Endothelial cell of umbilical vein (primary cell): ENCODE measurements at regions not wholly inside any gene's neighbourhood (a gene's known extent, or its start where the extent isn't known, plus 50 kb on each side); places are given as distances from the start of the nearest gene placed in this dataset.

ENCODE experiments used
- BruUV-seq: library from RNA; stranded (reverse); fragments of 400-500 nt; replicated peaks from 2 replicates; lab custom pipeline; 2021; lab: Mats Ljungman, UMichigan
- CTCF ChIA-PET: fragments of 300-600, 350-600 bp; sonication (Branson Sonifier 250); formaldehyde crosslinking; loops from one replicate; lab custom pipeline; 2021; ENCODE audit warnings: antibody characterized with exemption, inconsistent platforms; lab: Charles Lee
- POLR2A ChIA-PET: fragments of 300-600, 350-600 bp; sonication (Branson Sonifier 250); formaldehyde crosslinking; loops from one replicate; lab custom pipeline; 2021; ENCODE audit warnings: antibody characterized with exemption, inconsistent platforms; lab: Charles Lee
- DNase-seq: peaks from one replicate; pipeline ENCODE4 v3.0.0-alpha.2; 2011; ENCODE audit warnings: low read depth, low spot score
- FAIRE-seq: peaks from 2 replicates; lab custom pipeline; 2011; peaks lifted over from hg19 to GRCh38; lab: Jason Lieb, UNC
- H2AFZ ChIP-seq: 2 replicates; pipeline ENCODE4 v1.6.0; 2012; ENCODE audit warnings: low read depth, low read length, control low read depth, inconsistent platforms
- H3K27ac ChIP-seq: 2 replicates; pipeline ENCODE4 v1.5.1; 2011; ENCODE audit warnings: low read depth, mild to moderate bottlenecking, control low read depth, low read length, moderate library complexity; ENCODE audit not compliant: insufficient read depth
- H3K27me3 ChIP-seq, 2 experiments: 2 replicates each; pipeline versions ENCODE4 v1.6.0 to v1.6.1; 2011; ENCODE audit warnings: low read length in 2 of 2, mixed read lengths in 1 of 2; ENCODE audit not compliant: control insufficient read depth in 2 of 2, insufficient read depth in 2 of 2
- H3K36me3 ChIP-seq, 2 experiments: 2 replicates in 1 of 2; 3 replicates in 1 of 2; pipeline ENCODE4 v1.5.1; 2011; ENCODE audit warnings: low read length in 2 of 2, mild to moderate bottlenecking in 1 of 2, moderate library complexity in 1 of 2; ENCODE audit not compliant: control insufficient read depth in 2 of 2, insufficient read depth in 2 of 2; ENCODE audit errors: extremely low read depth in 1 of 2
- H3K4me1 ChIP-seq: 3 replicates; pipeline ENCODE4 v1.5.1; 2011; ENCODE audit warnings: mild to moderate bottlenecking, low read length; ENCODE audit not compliant: control insufficient read depth, insufficient read depth; ENCODE audit errors: extremely low read depth
- H3K4me2 ChIP-seq: 2 replicates; pipeline ENCODE4 v1.6.1; 2011; ENCODE audit warnings: low read length, control low read depth, mixed read lengths; ENCODE audit not compliant: insufficient read depth
- H3K4me3 ChIP-seq, 3 experiments: fragments of 200-600 bp in 1 of 3; sonication (generic), shearing (Covaris generic) in 1 of 3; replicated peaks in 1 of 3; 2 replicates each; pipeline ENCODE4 v1.5.1; 2011 to 2016; ENCODE audit warnings: control low read depth in 3 of 3, low read length in 3 of 3, mild to moderate bottlenecking in 2 of 3, inconsistent platforms in 1 of 3, low read depth in 1 of 3, moderate library complexity in 1 of 3; ENCODE audit not compliant: insufficient read depth in 1 of 3
- H3K79me2 ChIP-seq: 2 replicates; pipeline ENCODE4 v1.6.0; 2012; ENCODE audit warnings: low read length, inconsistent platforms; ENCODE audit not compliant: control insufficient read depth, insufficient read depth
- H3K9ac ChIP-seq: replicated peaks from 2 replicates; pipeline ENCODE3; 2011; ENCODE audit warnings: low read length, control low read depth; ENCODE audit not compliant: insufficient read depth; ENCODE audit errors: extremely low read depth
- H3K9me1 ChIP-seq: replicated peaks from 3 replicates; pipeline ENCODE4 v1.6.0; 2011; ENCODE audit warnings: mild to moderate bottlenecking, low read length; ENCODE audit not compliant: control insufficient read depth, insufficient read depth; ENCODE audit errors: extremely low read depth
- H3K9me3 ChIP-seq: replicated peaks from 2 replicates; pipeline ENCODE4 v1.5.1; 2012; ENCODE audit warnings: low read length, inconsistent platforms; ENCODE audit not compliant: control insufficient read depth, insufficient read depth
- H4K20me1 ChIP-seq: replicated peaks from 2 replicates; pipeline ENCODE3; 2011; ENCODE audit warnings: mild to moderate bottlenecking, low read length; ENCODE audit not compliant: control insufficient read depth, insufficient read depth; ENCODE audit errors: extremely low read depth
- EZH2 ChIP-seq: IDR thresholded peaks from 2 replicates; pipeline ENCODE4 v1.6.1; 2012; ENCODE audit warnings: borderline replicate concordance, low read depth, mild to moderate bottlenecking, moderate library complexity, low read length, inconsistent platforms; ENCODE audit not compliant: severe bottlenecking
- FOS ChIP-seq: IDR thresholded peaks from 2 replicates; pipeline ENCODE4 v1.6.1; 2011; ENCODE audit warnings: mild to moderate bottlenecking, low read length, moderate library complexity, borderline replicate concordance; ENCODE audit not compliant: insufficient read depth
- GATA2 ChIP-seq: IDR thresholded peaks from 2 replicates; pipeline ENCODE4 v1.7.0; 2011; ENCODE audit warnings: low read depth, mild to moderate bottlenecking, moderate library complexity, mixed read lengths, low read length; ENCODE audit not compliant: insufficient read length, insufficient read depth
- JUN ChIP-seq: IDR thresholded peaks from 2 replicates; pipeline ENCODE4 v1.6.1; 2011; ENCODE audit warnings: borderline replicate concordance, low read depth; ENCODE audit not compliant: insufficient read length, insufficient read depth
- MYC ChIP-seq: IDR thresholded peaks from one replicate; pipeline ENCODE4 v1.6.1; 2011; ENCODE audit warnings: mild to moderate bottlenecking, low read depth, low read length
- POLR2A ChIP-seq: IDR thresholded peaks from 2 replicates; pipeline ENCODE4 v1.6.1; 2012; ENCODE audit warnings: low read depth, mild to moderate bottlenecking, control low read depth, low read length
- POLR2AphosphoS5 ChIP-seq: IDR thresholded peaks from 2 replicates; pipeline ENCODE4 v1.6.1; 2012; ENCODE audit warnings: low read depth, mild to moderate bottlenecking, control low read depth, low read length, moderate library complexity; ENCODE audit not compliant: insufficient read depth
- dilution Hi-C: fragments of 300-500 bp; cut with MboI; formaldehyde crosslinking; loops from one replicate; pipeline ENCODE4 v1.15.0; 2019; ENCODE audit warnings: low sequenced_read_pairs; ENCODE audit not compliant: extremely low pct_ligation_motif_present
- intact Hi-C: fragments of 100-400 bp; cut with micrococcal nuclease; formaldehyde crosslinking; loops from one replicate; pipeline ENCODE4 v1.10.0; 2022
- TF ChIP-seq, protein P1 (sequence below), 2 donors: IDR thresholded peaks; 1 replicate in 1 of 2; 2 replicates in 1 of 2; pipeline ENCODE4 v1.5.1; 2011; ENCODE audit warnings: low read length in 2 of 2, mild to moderate bottlenecking in 2 of 2, moderate library complexity in 2 of 2, control low read depth in 1 of 2, inconsistent platforms in 1 of 2, low read depth in 1 of 2; ENCODE audit not compliant: insufficient read depth in 1 of 2; ENCODE audit errors: extremely low read depth in 1 of 2
- TF ChIP-seq, protein P2 (sequence below): IDR thresholded peaks from 2 replicates; pipeline ENCODE4 v1.6.1; 2011; ENCODE audit not compliant: insufficient read depth, insufficient read length

- ChIA-PET POLR2A (no interaction called here), CTCF (no interaction called here)
- H3K27me3 ChIP-seq = no peaks in the 10 kb centered on the region
- no peak overlapping the region for H3K9ac ChIP-seq
- dilution Hi-C loops = no loop called here
- no peaks in the 10 kb centered on the region for H4K20me1 ChIP-seq
- BruUV-seq = no TSS peak
- H3K36me3 ChIP-seq = no peaks in the 10 kb centered on the region
- FAIRE-seq = no peak
- TF ChIP-seq, protein P1, sequence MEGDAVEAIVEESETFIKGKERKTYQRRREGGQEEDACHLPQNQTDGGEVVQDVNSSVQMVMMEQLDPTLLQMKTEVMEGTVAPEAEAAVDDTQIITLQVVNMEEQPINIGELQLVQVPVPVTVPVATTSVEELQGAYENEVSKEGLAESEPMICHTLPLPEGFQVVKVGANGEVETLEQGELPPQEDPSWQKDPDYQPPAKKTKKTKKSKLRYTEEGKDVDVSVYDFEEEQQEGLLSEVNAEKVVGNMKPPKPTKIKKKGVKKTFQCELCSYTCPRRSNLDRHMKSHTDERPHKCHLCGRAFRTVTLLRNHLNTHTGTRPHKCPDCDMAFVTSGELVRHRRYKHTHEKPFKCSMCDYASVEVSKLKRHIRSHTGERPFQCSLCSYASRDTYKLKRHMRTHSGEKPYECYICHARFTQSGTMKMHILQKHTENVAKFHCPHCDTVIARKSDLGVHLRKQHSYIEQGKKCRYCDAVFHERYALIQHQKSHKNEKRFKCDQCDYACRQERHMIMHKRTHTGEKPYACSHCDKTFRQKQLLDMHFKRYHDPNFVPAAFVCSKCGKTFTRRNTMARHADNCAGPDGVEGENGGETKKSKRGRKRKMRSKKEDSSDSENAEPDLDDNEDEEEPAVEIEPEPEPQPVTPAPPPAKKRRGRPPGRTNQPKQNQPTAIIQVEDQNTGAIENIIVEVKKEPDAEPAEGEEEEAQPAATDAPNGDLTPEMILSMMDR (IDR thresholded peaks at IDR 0.05; ENCODE audit: extremely low read depth in 1 of 2, insufficient read depth in 1 of 2, low read depth in 1 of 2, low read length in 2 of 2) = no peak
- TF ChIP-seq JUN = no peak
- TF ChIP-seq EZH2 = no peak
- TF ChIP-seq POLR2A = no peak
- TF ChIP-seq, protein P2, sequence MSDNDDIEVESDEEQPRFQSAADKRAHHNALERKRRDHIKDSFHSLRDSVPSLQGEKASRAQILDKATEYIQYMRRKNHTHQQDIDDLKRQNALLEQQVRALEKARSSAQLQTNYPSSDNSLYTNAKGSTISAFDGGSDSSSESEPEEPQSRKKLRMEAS = no peak
- TF ChIP-seq FOS = no peak
- TF ChIP-seq GATA2 = no peak
- no peak for TF ChIP-seq POLR2AphosphoS5
- TF ChIP-seq MYC = no peak
- no peak overlapping the region for H3K4me2 ChIP-seq
- no peaks in the 10 kb centered on the region for H3K79me2 ChIP-seq
- H2AFZ ChIP-seq = no peak overlapping the region
- H3K9me3 ChIP-seq = no peaks in the 10 kb centered on the region
- H3K4me1 ChIP-seq = no peaks in the 10 kb centered on the region
- H3K27ac ChIP-seq = no peak overlapping the region
- no peaks in the 10 kb centered on the region for H3K9me1 ChIP-seq
- intact Hi-C loops = no loop called here
- no peak overlapping the region for H3K4me3 ChIP-seq
- no peak for DNase-seq
These were observed 144.7 kb upstream of the RFLNA start for GRCh38 chr12:124150168-124150567.
